Prostate gland (tissue), 2 donors: ENCODE measurements at regions not wholly inside any gene's neighbourhood (a gene's known extent, or its start where the extent isn't known, plus 50 kb on each side); places are given as distances from the start of the nearest gene placed in this dataset.

Source experiments
- DNase-seq: peaks from one replicate; pipeline ENCODE4 v3.0.0-alpha.2; 2019; ENCODE audit warnings: low spot score
- H3K27ac ChIP-seq, 2 donors: fragments of 200-600 bp; sonication (generic); 2 replicates each; pipeline ENCODE4 v1.5.1; 2017 to 2019
- H3K27me3 ChIP-seq: fragments of 200-600 bp; sonication (generic); replicated peaks from 2 replicates; pipeline ENCODE4 v1.5.1; 2019; ENCODE audit not compliant: insufficient read depth
- H3K36me3 ChIP-seq, 2 donors: fragments of 200-600 bp; sonication (generic); 1 replicate in 1 of 2; 2 replicates in 1 of 2; pipeline versions ENCODE4 v1.5.1 to v1.8.1; 2017 to 2019
- H3K4me1 ChIP-seq: fragments of 200-600 bp; sonication (generic); replicated peaks from 2 replicates; pipeline ENCODE4 v1.5.1; 2019
- H3K4me3 ChIP-seq, 2 donors: fragments of 200-600 bp; sonication (generic); 2 replicates each; pipeline ENCODE4 v1.5.1; 2017 to 2019
- H3K9me3 ChIP-seq: fragments of 200-600 bp; sonication (generic); 2 replicates; pipeline ENCODE4 v1.5.1; 2017
- CTCF ChIP-seq, 4 experiments: fragments of 200-600 bp in 2 of 4; fragments of 450-650 bp in 2 of 4; sonication (generic) in 2 of 4; IDR thresholded peaks; 1 replicate in 3 of 4; 2 replicates in 1 of 4; pipeline ENCODE4 v1.5.1; 2016 to 2019; ENCODE audit warnings: antibody characterized with exemption in 4 of 4, mild to moderate bottlenecking in 2 of 4, moderate library complexity in 2 of 4
- POLR2A ChIP-seq: fragments of 450-650 bp; IDR thresholded peaks from one replicate; pipeline ENCODE4 v1.6.1; 2016; ENCODE audit warnings: antibody characterized with exemption, mild to moderate bottlenecking
- POLR2AphosphoS5 ChIP-seq: sonication (generic); formaldehyde crosslinking; IDR thresholded peaks from one replicate; pipeline ENCODE4 v1.6.1; 2017; ENCODE audit warnings: antibody characterized with exemption
- WGBS: methylation state at CpG from one replicate; pipeline ENCODE4 v1.1.5; 2018; 5-methylcytosine and 5-hydroxymethylcytosine counted together
- intact Hi-C: fragments of 100-400 bp; cut with DNase I; formaldehyde crosslinking; loops from one replicate; pipeline ENCODE4 v1.14.2; 2022

- Histone ChIP-seq H3K27me3 (no peaks in the 10 kb centered on the region), H3K27ac (no peak overlapping the region), H3K4me1 (no peaks in the 10 kb centered on the region), H3K9me3 (no peaks in the 10 kb centered on the region), H3K36me3 (no peaks in the 10 kb centered on the region), H3K4me3 (no peak overlapping the region)
- 82% methylated on average over 2 of the region's 2 CpGs for WGBS
- DNase-seq = no peak
- TF ChIP-seq POLR2AphosphoS5 (no peak), POLR2A (no peak), CTCF (IDR thresholded peaks at IDR 0.05) (no peak)
- intact Hi-C loops = no loop called here
Measured at GRCh38 chr4:123455360-123455759, 58.8 kb downstream of the SPRY1 start.

- no peak for DNase-seq
- H3K27me3 ChIP-seq = no peaks in the 10 kb centered on the region
- intact Hi-C loops = no loop called here
- no peaks in the 10 kb centered on the region for H3K36me3 ChIP-seq
- H3K27ac ChIP-seq = no peak overlapping the region
- H3K9me3 ChIP-seq = no peaks in the 10 kb centered on the region
- TF ChIP-seq POLR2A (no peak), CTCF (IDR thresholded peaks at IDR 0.05) (no peak)
- 75% methylated on average over 3 of the region's 3 CpGs for WGBS
- H3K4me1 ChIP-seq = no peaks in the 10 kb centered on the region
- no peak overlapping the region for H3K4me3 ChIP-seq
Measured at GRCh38 chr4:123462007-123462406, 65.4 kb downstream of the SPRY1 start.

GRCh38 chr4:123463869-123464268, 67.3 kb downstream of the SPRY1 start:
- no peak for DNase-seq
- WGBS = 90% methylated on average over 3 of the region's 3 CpGs
- Histone ChIP-seq H3K9me3 (no peaks in the 10 kb centered on the region), H3K27me3 (no peaks in the 10 kb centered on the region), H3K36me3 (no peaks in the 10 kb centered on the region), H3K27ac (no peak overlapping the region), H3K4me3 (no peak overlapping the region), H3K4me1 (no peaks in the 10 kb centered on the region)
- intact Hi-C loops = no loop called here
- TF ChIP-seq POLR2A = no peak
- no peak for TF ChIP-seq CTCF (IDR thresholded peaks at IDR 0.05)
- TF ChIP-seq POLR2AphosphoS5 = no peak

- TF ChIP-seq CTCF (IDR thresholded peaks at IDR 0.05) (no peak), POLR2A (no peak), POLR2AphosphoS5 (no peak)
- DNase-seq = no peak
- Histone ChIP-seq H3K4me1 (no peaks in the 10 kb centered on the region), H3K4me3 (no peak overlapping the region), H3K27me3 (no peaks in the 10 kb centered on the region), H3K27ac (no peak overlapping the region), H3K9me3 (no peaks in the 10 kb centered on the region), H3K36me3 (no peaks in the 10 kb centered on the region)
- intact Hi-C loops = no loop called here
- WGBS = 95% methylated on average over 6 of the region's 6 CpGs
Measured at GRCh38 chr4:123465416-123465815, 68.8 kb downstream of the SPRY1 start.

- Histone ChIP-seq H3K4me3 (no peak overlapping the region), H3K9me3 (no peaks in the 10 kb centered on the region), H3K27me3 (no peaks in the 10 kb centered on the region), H3K4me1 (no peaks in the 10 kb centered on the region), H3K36me3 (no peaks in the 10 kb centered on the region), H3K27ac (no peak overlapping the region)
- TF ChIP-seq CTCF (IDR thresholded peaks at IDR 0.05) (no peak), POLR2A (no peak), POLR2AphosphoS5 (no peak)
- intact Hi-C loops = no loop called here
- WGBS = 67% methylated on average over 3 of the region's 3 CpGs
- no peak for DNase-seq
Measured at GRCh38 chr4:123466080-123466785, 69.6 kb downstream of the SPRY1 start.
